Stimulated activated CD4-positive, alpha-beta T cell treated with anti-CD3 and anti-CD28 coated beads, Interleukin-1b, Interleukin-23, amount 100 ng/mL, for 1 hour (primary cell): ENCODE measurements at regions not wholly inside any gene's neighbourhood (a gene's known extent, or its start where the extent isn't known, plus 50 kb on each side); places are given as distances from the start of the nearest gene placed in this dataset.
"Not testable (repeated sequence)": the region's sequence is repeated elsewhere in the genome, so short reads cannot be mapped to it uniquely, and the experiment has no call there.

Experiments
- DNase-seq, 2 donors: peaks; one replicate each; pipeline ENCODE4 v3.0.0-alpha.2; 2020; ENCODE audit warnings: low read depth in 2 of 2

- DNase-seq: not testable (repeated sequence)
These were observed 52.1 kb upstream of the SEPTIN5 start for GRCh38 chr22:19662049-19662684.

GRCh38 chr22:19663286-19663815, 51.0 kb upstream of the SEPTIN5 start:
- DNase-seq: no peak

DNA sequence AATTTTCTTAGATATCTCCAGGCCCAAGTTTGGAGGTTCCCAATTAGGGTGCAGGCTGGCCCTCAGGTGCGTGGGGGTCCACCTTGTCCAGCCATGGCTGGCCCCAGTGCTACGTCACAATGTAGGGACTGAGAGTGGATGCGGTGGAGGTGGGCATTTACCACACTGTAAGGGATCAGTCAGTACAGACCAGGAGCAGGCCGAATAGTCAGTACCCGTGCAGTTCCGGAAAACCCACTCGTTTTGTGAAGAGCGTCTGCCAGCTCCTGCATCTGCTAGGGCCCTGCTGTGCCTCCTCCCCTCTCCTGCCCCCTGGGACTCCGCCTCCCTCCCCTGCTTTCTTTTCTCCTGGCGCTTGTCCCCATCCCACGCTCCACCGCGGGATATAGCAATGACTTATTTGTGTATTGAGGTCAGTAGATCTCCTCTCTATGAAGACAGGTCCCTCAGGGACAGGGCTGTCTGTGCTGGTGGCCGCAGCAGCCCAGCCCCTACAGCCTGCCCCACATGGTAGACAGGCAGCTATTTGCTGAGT, 50.4 kb upstream of the SEPTIN5 start:
- DNase-seq: no peak

- DNase-seq: no peak
These were observed 49.9 kb upstream of the SEPTIN5 start for GRCh38 chr22:19664406-19664805.
